Spleen (tissue), 11 donors: ENCODE measurements at regions not wholly inside any gene's neighbourhood (a gene's known extent, or its start where the extent isn't known, plus 50 kb on each side); places are given as distances from the start of the nearest gene placed in this dataset.

Experiments used
- DNase-seq: peaks from one replicate; pipeline ENCODE4 v3.0.0-alpha.2; 2020
- H3K27ac ChIP-seq, 8 donors: fragments of 200-600 bp; sonication (generic) in 7 of 8; 1 replicate in 4 of 8; 2 replicates in 4 of 8; pipeline versions ENCODE4 v1.5.0 to v1.8.0; 2016 to 2021; ENCODE audit warnings: inconsistent platforms in 4 of 8, mild to moderate bottlenecking in 4 of 8, moderate library complexity in 1 of 8
- H3K27me3 ChIP-seq, 7 donors: fragments of 200-600 bp; sonication (generic) in 6 of 7; replicated peaks in 1 of 7; 1 replicate in 4 of 7; 2 replicates in 3 of 7; pipeline versions ENCODE4 v1.5.0 to v1.8.0; 2016 to 2021; ENCODE audit warnings: inconsistent platforms in 3 of 7, mild to moderate bottlenecking in 1 of 7
- H3K36me3 ChIP-seq, 6 donors: fragments of 200-600 bp; sonication (generic) in 5 of 6; 1 replicate in 4 of 6; 2 replicates in 2 of 6; pipeline versions ENCODE4 v1.5.0 to v1.8.0; 2016 to 2021; ENCODE audit warnings: inconsistent platforms in 2 of 6
- H3K4me1 ChIP-seq, 6 donors: fragments of 200-600 bp; sonication (generic) in 5 of 6; 1 replicate in 3 of 6; 2 replicates in 3 of 6; pipeline versions ENCODE4 v1.5.0 to v1.8.0; 2016 to 2021; ENCODE audit warnings: inconsistent platforms in 3 of 6
- H3K4me3 ChIP-seq, 8 donors: fragments of 200-600 bp; sonication (generic) in 7 of 8; 1 replicate in 4 of 8; 2 replicates in 4 of 8; pipeline versions ENCODE4 v1.5.0 to v1.8.0; 2016 to 2021; ENCODE audit warnings: inconsistent platforms in 4 of 8, mild to moderate bottlenecking in 4 of 8, moderate library complexity in 2 of 8
- H3K9me3 ChIP-seq, 8 donors: fragments of 200-600 bp; sonication (generic) in 7 of 8; 1 replicate in 4 of 8; 2 replicates in 4 of 8; pipeline versions ENCODE4 v1.5.0 to v1.8.0; 2016 to 2021; ENCODE audit warnings: inconsistent platforms in 4 of 8
- CTCF ChIP-seq, 11 experiments: fragments of 200-600 bp in 7 of 11; fragments of 450-650 bp in 4 of 11; sonication (generic) in 4 of 11; IDR thresholded peaks in 8 of 11; conservative IDR thresholded peaks in 3 of 11; 1 replicate in 7 of 11; 2 replicates in 4 of 11; pipeline versions ENCODE4 v1.4.0 to v1.8.0; 2016 to 2021; ENCODE audit warnings: antibody characterized with exemption in 11 of 11, inconsistent platforms in 4 of 11, mild to moderate bottlenecking in 1 of 11
- POLR2A ChIP-seq, 3 donors: fragments of 450-650 bp; IDR thresholded peaks; one replicate each; pipeline ENCODE4 v1.5.1; 2017; ENCODE audit warnings: antibody characterized with exemption in 3 of 3, mild to moderate bottlenecking in 1 of 3
- POLR2AphosphoS5 ChIP-seq, 3 donors: sonication (generic); formaldehyde crosslinking; IDR thresholded peaks; one replicate each; pipeline ENCODE4 v1.5.1; 2017; ENCODE audit warnings: antibody characterized with exemption in 3 of 3
- WGBS, 5 donors: extraction: QIAGEN DNeasy Blood & Tissue Kit in 3 of 5; methylation state at CpG; one replicate each; pipeline versions ENCODE4 v1.1.5 to v1.1.7; 2013 to 2018; 5-methylcytosine and 5-hydroxymethylcytosine counted together
- intact Hi-C: fragments of 100-400 bp; cut with DNase I; formaldehyde crosslinking; loops from one replicate; pipeline ENCODE4 v1.15.0; 2023; ENCODE audit warnings: low total_unique reads
- donor health status: healthy with polysubstance abuse.
- donor health status: DM: no; HTN: no; CAD: no; lungs with moderate emphysema.
- donor health status: DM: no; HTN: no; CAD: no.
- donor health status: Bipolar disorder and iron deficiency.
- donor health status: healthy.
- donor health status: DM: no; HTN: no; CAD: no.
- donor health status: DM: yes; HTN: yes; CAD: no.

GRCh38 chr6:113011801-113012200, 664.7 kb downstream of the RFPL4B start:
- intact Hi-C loops, result no loop called here

GRCh38 chr6:113015249-113015648, 668.1 kb downstream of the RFPL4B start:
- Histone ChIP-seq H3K9me3 (no peaks in the 10 kb centered on the region), H3K4me3 (no peak overlapping the region), H3K36me3 (no peaks in the 10 kb centered on the region), H3K27me3 (no peaks in the 10 kb centered on the region), H3K27ac (peak overlapping the region in 3 of 8 donors; percentile 19 to 34 (median 34)), H3K4me1 (peaks cover 0 to 9% (median 0%) of the 10 kb centered on the region in 6 donors)
- TF ChIP-seq POLR2AphosphoS5 (IDR thresholded peaks at IDR 0.05), result no peak
- TF ChIP-seq POLR2A (IDR thresholded peaks at IDR 0.05), result no peak
- no peak for TF ChIP-seq CTCF (IDR thresholded peaks at IDR 0.05 in 8 of 11, conservative IDR thresholded peaks at IDR 0.05 in 3 of 11)
- WGBS, 5 donors, result 59 to 68% (median 59%) methylated on average over 8 of the region's 8 CpGs
- DNase-seq, result no peak
- intact Hi-C loops, result no loop called here

More at GRCh38 chr6:113011801-113012200, 664.7 kb downstream of the RFPL4B start:
- TF ChIP-seq POLR2A (IDR thresholded peaks at IDR 0.05), result no peak
- TF ChIP-seq CTCF (IDR thresholded peaks at IDR 0.05 in 8 of 11, conservative IDR thresholded peaks at IDR 0.05 in 3 of 11), result no peak
- TF ChIP-seq POLR2AphosphoS5 (IDR thresholded peaks at IDR 0.05), result no peak
- DNase-seq, result no peak
- H3K36me3 ChIP-seq, result no peaks in the 10 kb centered on the region
- H3K27me3 ChIP-seq, result no peaks in the 10 kb centered on the region
- H3K9me3 ChIP-seq, result no peaks in the 10 kb centered on the region
- peak overlapping the region in 2 of 8 donors; percentile 3 to 11 for H3K27ac ChIP-seq
- WGBS, 5 donors, result 53 to 65% (median 61%) methylated on average over 5 of the region's 5 CpGs
- no peaks in the 10 kb centered on the region for H3K4me1 ChIP-seq
- no peak overlapping the region for H3K4me3 ChIP-seq

GRCh38 chr6:113017353-113017752, 670.2 kb downstream of the RFPL4B start:
- peaks cover 0 to 9% (median 0%) of the 10 kb centered on the region in 6 donors for H3K4me1 ChIP-seq
- no peaks in the 10 kb centered on the region for H3K9me3 ChIP-seq
- no peaks in the 10 kb centered on the region for H3K27me3 ChIP-seq
- H3K27ac ChIP-seq, result no peak overlapping the region
- DNase-seq, result no peak
- intact Hi-C loops, result no loop called here
- no peak overlapping the region for H3K4me3 ChIP-seq
- no peak for TF ChIP-seq POLR2AphosphoS5 (IDR thresholded peaks at IDR 0.05)
- no peak for TF ChIP-seq POLR2A (IDR thresholded peaks at IDR 0.05)
- TF ChIP-seq CTCF (IDR thresholded peaks at IDR 0.05 in 8 of 11, conservative IDR thresholded peaks at IDR 0.05 in 3 of 11), result no peak
- WGBS, 5 donors, result 80 to 90% (median 88%) methylated on average over 2 of the region's 2 CpGs
- H3K36me3 ChIP-seq, result no peaks in the 10 kb centered on the region

- no peaks in the 10 kb centered on the region for H3K9me3 ChIP-seq
- WGBS, 5 donors, result 64 to 72% (median 67%) methylated on average over 5 of the region's 5 CpGs
- no peak for DNase-seq
Measured at GRCh38 chr6:113018351-113019151, 671.4 kb downstream of the RFPL4B start.

More at GRCh38 chr6:113018351-113019151, 671.4 kb downstream of the RFPL4B start:
- no peaks in the 10 kb centered on the region for H3K36me3 ChIP-seq
- peak overlapping the region in 6 of 8 donors; percentile 23 to 57 (median 45) for H3K27ac ChIP-seq
- peaks cover 0 to 9% (median 0%) of the 10 kb centered on the region in 6 donors for H3K4me1 ChIP-seq
- TF ChIP-seq POLR2AphosphoS5 (IDR thresholded peaks at IDR 0.05) (no peak), POLR2A (IDR thresholded peaks at IDR 0.05) (no peak), CTCF (IDR thresholded peaks at IDR 0.05 in 8 of 11, conservative IDR thresholded peaks at IDR 0.05 in 3 of 11) (no peak)
- intact Hi-C loops, result no loop called here
- no peaks in the 10 kb centered on the region for H3K27me3 ChIP-seq
- H3K4me3 ChIP-seq, result no peak overlapping the region
